GM21717 (cell line): ENCODE measurements at regions not wholly inside any gene's neighbourhood (a gene's known extent, or its start where the extent isn't known, plus 50 kb on each side); places are given as distances from the start of the nearest gene placed in this dataset.
"Not testable (repeated sequence)": the region's sequence is repeated elsewhere in the genome, so short reads cannot be mapped to it uniquely, and the experiment has no call there.

ENCODE experiments used
- ATAC-seq: cut with Tn5 transposase; IDR thresholded peaks from one replicate; pipeline ENCODE4 v1.9.1; 2021; ENCODE audit warnings: mild to moderate bottlenecking, moderate library complexity; ENCODE audit not compliant: unreplicated experiment

GRCh38 chr9:42430674-42431615 is 247.5 kb downstream of the SPATA31A6 start:
- ATAC-seq, result not testable (repeated sequence)

GRCh38 chr9:42431616-42432010 is 248.2 kb downstream of the SPATA31A6 start:
- ATAC-seq, result not testable (repeated sequence)

DNA sequence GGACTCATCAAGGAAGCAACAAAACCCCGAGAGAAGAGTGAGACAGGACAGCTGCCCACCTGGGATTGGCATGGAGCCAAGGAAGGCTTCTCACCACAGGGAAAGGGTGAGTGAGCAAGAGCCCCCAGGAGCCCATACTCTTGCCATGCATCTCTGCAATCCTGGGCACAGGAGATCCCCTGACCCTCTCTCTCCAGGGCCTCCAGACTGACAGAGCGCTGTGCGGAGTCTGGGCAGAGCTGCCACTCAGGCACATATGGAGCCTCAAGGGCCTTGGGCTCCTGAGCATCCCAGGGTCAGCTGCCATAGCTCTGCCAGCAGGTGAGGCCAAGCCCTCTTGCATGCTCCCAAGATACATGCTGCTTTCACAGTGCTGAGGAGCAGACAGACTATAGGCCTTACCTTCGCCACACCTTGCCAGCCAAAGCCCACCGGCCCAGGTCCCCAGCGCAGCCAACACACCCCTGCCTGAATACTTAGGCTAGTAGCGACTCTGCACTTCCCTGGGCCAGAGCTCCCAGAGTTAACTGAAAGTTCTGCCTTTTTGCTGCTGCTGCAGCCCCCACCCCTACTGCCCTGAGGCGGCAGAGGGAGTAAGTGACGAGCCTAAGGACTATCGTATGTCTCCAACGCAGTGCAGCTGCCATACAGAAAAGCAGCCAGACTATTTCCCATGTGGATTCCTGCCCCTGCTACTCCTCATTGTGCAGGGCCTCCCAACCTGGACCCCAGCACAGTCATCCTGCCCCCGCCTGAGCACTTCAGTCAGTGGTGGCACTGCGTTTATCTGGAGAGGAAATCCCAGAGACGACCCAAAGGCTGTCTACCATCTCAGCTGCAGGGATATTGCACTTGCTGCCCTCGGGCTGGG is 251.6 kb downstream of the SPATA31A6 start:
- not testable (repeated sequence) for ATAC-seq

DNA sequence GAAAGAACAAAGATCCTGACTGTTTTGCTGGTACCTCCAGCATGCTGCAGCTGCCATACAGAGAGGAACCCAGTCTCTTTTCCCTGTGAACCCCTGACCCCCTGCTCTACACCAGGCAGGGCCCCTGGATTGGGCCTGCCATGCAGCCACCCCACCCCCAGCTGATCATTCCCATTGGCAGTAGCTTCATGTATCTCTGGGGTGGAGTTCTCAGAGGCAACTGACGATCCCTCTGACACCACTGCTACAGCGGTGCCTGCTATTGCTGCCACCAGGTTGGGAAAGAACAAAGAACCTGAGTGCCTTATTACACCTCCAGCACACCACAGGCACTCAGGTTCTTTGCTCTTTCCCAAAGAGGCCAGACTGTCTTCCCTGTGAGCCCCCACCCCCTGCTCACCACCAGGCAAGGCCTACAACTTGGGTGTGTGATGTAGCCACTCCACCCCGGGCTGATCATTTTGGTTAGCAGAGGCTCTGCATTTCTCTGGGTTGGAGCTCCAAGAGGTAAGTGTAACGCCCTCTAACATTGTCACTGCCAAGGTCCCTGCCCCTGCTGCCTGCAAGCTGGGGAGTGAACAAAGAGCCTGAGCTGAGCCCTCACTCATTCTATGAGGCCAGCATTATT is 252.4 kb downstream of the SPATA31A6 start:
- not testable (repeated sequence) for ATAC-seq

DNA sequence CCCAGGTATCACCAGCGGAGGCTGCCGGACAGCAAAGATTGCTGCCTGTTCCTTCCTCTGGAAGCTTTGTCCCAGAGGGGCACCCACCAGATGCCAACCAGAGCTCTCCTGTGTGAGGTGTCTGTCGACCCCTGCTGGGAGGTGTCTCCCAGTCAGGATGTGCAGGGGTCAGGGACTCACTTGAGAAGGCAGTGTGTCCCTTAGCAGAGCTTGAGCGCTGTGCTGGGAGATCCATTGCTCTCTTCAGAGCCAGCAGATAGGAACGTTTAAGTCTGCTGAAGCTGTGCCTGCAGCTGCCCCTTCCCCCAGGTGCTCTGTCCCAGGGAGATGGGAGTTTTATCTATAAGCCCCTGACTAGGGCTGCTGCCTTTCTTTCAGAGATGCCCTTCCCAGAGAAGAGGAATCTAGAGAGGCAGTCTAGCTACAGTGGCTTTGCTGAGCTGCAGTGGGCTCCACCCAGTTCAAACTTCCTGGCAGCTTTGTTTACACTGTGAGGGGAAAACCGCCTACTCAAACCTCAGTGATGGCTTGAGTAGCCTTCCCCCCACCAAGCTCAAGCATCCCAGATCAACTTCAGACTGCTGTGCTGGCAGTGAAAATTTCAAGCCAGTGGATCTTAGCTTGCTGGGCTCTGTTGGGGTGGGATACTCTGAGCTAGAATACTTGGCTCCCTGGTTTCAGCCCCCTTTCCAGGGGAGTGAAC is 253.7 kb downstream of the SPATA31A6 start:
- peak; percentile 53 for ATAC-seq

- ATAC-seq, result not testable (repeated sequence)
These were observed 259.2 kb downstream of the SPATA31A6 start for GRCh38 chr9:42442680-42443079.

- peak; percentile 80 for ATAC-seq
These were observed 260.0 kb downstream of the SPATA31A6 start for GRCh38 chr9:42443414-42443813.

GRCh38 chr9:42461436-42461835 is 278.0 kb downstream of the SPATA31A6 start:
- not testable (repeated sequence) for ATAC-seq

DNA sequence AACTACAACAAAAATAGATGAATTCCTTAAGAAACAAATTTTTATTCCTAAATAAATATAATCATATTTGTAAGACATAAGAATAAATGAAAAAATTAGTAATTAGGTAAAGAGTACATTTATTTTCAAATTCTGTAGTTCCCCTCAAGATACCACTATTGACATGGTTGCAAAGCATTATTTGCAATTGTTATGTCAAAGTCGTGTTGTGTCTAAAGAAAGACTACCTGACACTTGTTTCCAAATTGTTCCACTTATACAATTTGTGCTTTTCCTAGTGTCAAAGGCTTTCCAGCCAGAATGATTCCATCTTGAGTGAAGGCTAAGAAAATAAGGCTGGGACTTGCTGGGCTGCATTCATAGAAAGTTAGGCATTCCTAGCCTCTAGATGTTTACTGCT is 278.4 kb downstream of the SPATA31A6 start:
- ATAC-seq, result not testable (repeated sequence)

- ATAC-seq, result not testable (repeated sequence)
These were observed 280.5 kb downstream of the SPATA31A6 start for GRCh38 chr9:42463981-42464380.

GRCh38 chr9:42470577-42470976 is 287.1 kb downstream of the SPATA31A6 start:
- ATAC-seq, result not testable (repeated sequence)

- ATAC-seq, result not testable (repeated sequence)
These were observed 307.5 kb downstream of the SPATA31A6 start for GRCh38 chr9:42490989-42491388.

DNA sequence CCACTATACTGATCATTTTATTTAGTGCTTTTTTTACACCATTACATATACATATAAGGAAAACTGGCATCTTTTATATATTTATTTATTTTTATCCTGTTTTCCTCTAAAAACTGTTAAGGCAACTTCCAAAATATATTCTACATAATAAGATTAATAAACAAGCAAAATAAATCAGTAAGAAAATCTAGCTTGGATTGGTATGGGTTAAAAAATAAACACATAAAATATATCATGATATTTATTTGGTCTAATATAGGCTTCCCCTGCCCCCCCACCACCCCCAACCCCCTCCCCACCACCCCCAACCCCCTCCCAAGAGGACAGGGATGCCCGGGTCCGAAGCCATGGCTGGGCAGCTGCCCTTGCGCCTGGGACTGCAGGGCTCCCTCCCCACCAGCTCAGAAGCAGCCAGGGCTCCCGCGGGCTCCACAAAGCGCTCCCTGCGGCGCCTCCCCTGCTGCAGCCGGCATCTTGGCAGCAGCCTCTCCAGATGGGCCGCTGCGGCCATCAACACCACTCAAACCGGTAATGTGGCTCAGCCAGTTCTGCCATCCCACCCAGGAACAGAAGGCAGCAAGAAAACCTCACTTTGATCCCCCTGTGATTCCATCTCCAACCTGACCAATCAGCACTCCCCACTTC is 319.3 kb downstream of the SPATA31A6 start:
- ATAC-seq, result not testable (repeated sequence)

DNA sequence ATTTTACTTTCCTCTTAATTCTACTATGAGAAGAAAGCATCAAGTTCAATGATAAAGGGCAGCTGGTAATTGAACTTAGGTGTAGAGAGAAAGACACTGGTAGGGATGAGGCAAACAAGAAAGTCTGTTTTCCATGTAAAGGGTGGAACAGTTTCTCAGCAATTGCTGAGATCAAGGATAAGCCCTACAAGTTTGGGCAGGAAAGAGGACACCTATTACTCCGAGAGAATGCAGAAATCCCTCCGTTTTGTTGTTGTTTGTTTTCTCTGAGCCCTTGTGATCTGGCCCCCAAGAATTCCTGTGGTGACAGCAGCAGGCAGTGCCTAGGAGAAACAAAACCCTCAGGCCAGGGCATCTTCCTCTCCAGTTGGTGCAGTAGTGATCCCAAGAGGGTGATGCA is 324.7 kb downstream of the SPATA31A6 start:
- not testable (repeated sequence) for ATAC-seq

DNA sequence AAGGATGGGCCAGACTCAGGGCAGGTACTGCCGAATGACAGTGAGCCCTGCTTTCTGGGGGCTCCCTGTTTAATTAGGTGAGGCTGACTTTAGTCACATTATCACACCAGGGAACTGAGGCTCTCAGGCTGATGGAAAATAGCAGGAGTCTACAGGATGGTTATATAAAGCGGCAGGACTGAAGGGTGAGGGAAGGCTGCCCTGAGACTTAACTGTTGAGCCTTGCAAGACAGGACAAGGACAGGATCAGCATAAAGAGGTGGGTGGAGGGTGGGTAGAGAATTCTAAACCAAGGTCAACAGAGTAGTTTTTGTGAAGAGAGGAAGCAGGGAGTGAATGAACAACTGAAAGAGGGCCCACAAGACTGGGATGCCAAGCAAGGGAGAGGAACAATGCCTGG is 330.1 kb downstream of the SPATA31A6 start:
- not testable (repeated sequence) for ATAC-seq

DNA sequence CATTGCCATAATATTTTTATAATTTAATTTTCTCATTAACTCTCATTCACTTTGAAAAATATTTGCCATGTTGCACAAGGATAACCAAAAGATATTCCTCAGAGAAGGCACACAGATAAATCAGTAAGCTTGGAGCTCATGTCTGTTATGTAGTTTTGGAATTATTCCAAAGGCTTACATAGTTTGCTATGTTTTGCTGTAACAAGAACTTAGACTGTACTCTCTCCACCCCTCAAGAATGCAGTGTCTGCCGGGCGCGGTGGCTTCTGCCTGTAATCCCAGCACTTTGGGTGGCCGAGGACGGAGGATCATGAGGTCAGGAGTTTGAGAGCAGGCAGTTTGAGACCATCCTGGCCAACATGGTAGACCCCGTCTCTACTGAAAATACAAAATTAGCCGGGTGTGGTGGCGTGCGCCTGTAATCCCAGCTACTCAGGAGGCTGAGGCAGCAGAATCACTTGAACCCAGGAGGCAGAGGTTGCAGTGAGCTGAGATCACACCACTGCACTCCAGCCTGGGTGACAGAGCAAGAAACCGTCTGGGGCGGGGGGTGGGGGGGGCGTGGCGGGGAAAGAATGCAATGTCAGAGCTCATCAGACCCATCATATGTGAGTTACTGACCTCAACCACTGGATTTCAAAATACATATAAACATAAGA is 351.0 kb downstream of the SPATA31A6 start:
- not testable (repeated sequence) for ATAC-seq

GRCh38 chr9:42534984-42535325 is 351.5 kb downstream of the SPATA31A6 start:
- ATAC-seq, result not testable (repeated sequence)

- ATAC-seq, result peak; percentile 62
These were observed 367.4 kb downstream of the SPATA31A6 start for GRCh38 chr9:42550789-42551357.

- not testable (repeated sequence) for ATAC-seq
These were observed 385.1 kb downstream of the SPATA31A6 start for GRCh38 chr9:42568530-42568929.
